T-helper 17 cell (primary cell): ENCODE measurements at regions not wholly inside any gene's neighbourhood (a gene's known extent, or its start where the extent isn't known, plus 50 kb on each side); places are given as distances from the start of the nearest gene placed in this dataset.

Experiments used
- ATAC-seq: fragments of 150-1000 bp; cut with Tn5 transposase; 2 replicates; pipeline ENCODE4 v1.10.0; 2021; ENCODE audit warnings: mild to moderate bottlenecking, moderate library complexity
- DNase-seq, 3 donors: peaks; one replicate each; pipeline versions ENCODE4 v3.0.0 to v3.0.0-alpha.2; 2020 to 2021
- H3K9me3 ChIP-seq: one replicate; pipeline ENCODE4 v1.7.0; 2013; ENCODE audit warnings: low read length, mild to moderate bottlenecking; ENCODE audit not compliant: control insufficient read depth, poor library complexity, severe bottlenecking
- H3K27ac Mint-ChIP-seq: one replicate; pipeline ENCODE4 v1.8.0; 2022; ENCODE audit warnings: mild to moderate bottlenecking, moderate library complexity, mixed read lengths
- H3K27me3 Mint-ChIP-seq: one replicate; pipeline ENCODE4 v1.8.0; 2022; ENCODE audit warnings: mixed read lengths
- H3K36me3 Mint-ChIP-seq: one replicate; pipeline ENCODE4 v1.8.0; 2022; ENCODE audit warnings: low read depth, mixed read lengths
- H3K4me1 Mint-ChIP-seq: one replicate; pipeline ENCODE4 v1.8.0; 2022; ENCODE audit warnings: mild to moderate bottlenecking, mixed read lengths
- H3K4me3 Mint-ChIP-seq: one replicate; pipeline ENCODE4 v1.8.0; 2022; ENCODE audit warnings: mild to moderate bottlenecking, moderate library complexity, mixed read lengths

DNA sequence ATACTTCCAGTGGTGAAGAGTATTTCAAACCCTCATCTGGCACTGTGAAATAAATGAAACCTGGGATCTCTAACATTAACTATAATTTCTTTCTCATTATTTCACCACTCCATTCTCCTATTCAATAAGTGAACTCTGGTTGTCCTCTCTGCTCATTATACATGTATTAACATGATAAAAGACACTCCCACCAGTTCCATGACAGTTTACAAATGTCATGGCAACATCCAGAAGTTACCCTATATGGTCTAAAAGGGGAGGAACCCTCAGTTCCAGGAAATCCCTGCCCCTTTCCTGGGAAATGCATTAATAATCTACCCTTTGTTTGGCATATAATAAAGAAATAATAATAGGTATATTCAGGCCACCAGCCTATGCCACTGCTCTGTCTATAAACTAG is 62.7 kb upstream of the BRINP3 start:
- Mint-ChIP-seq H3K4me3 (no peak overlapping the region), H3K27ac (no peak overlapping the region)

DNA sequence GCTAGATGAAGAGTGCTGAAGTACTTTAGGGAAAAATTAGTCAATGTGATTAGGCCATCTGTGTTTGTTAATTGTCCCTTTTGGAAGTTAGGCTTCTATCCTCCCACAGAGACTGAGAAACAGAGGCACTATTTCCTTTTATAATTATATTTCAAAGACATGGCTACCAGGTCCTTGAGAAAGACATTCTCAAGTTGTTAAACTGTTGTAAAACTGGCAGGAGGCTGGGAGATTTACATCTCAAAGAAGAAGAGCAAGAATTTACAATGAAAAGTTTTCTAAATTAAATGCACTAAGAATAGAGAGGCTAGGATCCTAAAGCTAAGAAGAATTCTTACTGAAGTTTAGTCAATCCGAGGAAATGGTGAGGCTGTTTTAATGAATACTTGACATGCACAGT is 74.0 kb upstream of the BRINP3 start:
- ATAC-seq (no peak), DNase-seq (no peak)
- H3K9me3 ChIP-seq: no peaks in the 10 kb centered on the region
- H3K4me1 Mint-ChIP-seq: no peaks in the 10 kb centered on the region
- no peaks in the 10 kb centered on the region for H3K36me3 Mint-ChIP-seq
- no peaks in the 10 kb centered on the region for H3K27me3 Mint-ChIP-seq
- no peak overlapping the region for H3K27ac Mint-ChIP-seq
- no peak overlapping the region for H3K4me3 Mint-ChIP-seq

More for the DNA sequence above, 62.7 kb upstream of the BRINP3 start:
- H3K9me3 ChIP-seq: no peaks in the 10 kb centered on the region
- Mint-ChIP-seq H3K4me1 (no peaks in the 10 kb centered on the region), H3K27me3 (no peaks in the 10 kb centered on the region), H3K36me3 (no peaks in the 10 kb centered on the region)
- DNase-seq (no peak), ATAC-seq (no peak)

DNA sequence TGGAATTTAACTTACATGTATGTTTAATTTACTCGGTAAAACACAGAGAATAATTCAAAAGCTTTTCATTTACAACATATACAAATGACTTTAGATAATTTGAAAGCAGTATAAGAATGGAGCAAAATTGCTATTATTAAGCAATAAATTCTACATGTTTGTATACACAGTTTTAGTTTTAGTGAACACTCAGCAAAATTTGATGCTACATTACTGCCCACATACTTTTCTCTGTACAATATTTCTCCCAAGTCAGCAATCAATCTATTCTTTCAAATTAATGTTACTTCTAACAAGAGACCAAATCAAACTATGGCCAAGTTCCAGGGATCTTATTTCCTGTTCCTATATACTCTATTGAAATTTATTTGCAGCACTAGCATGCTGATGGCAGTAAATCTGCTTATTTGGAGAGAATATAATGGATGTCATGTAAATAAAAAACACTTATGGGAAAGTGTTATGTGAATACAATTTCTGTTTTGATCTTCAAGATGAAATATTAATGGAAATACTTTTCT is 82.6 kb upstream of the BRINP3 start:
- no peaks in the 10 kb centered on the region for H3K4me1 Mint-ChIP-seq
- no peak for DNase-seq
- H3K27ac Mint-ChIP-seq: no peak overlapping the region
- H3K9me3 ChIP-seq: no peaks in the 10 kb centered on the region
- no peaks in the 10 kb centered on the region for H3K27me3 Mint-ChIP-seq
- no peak overlapping the region for H3K4me3 Mint-ChIP-seq
- no peaks in the 10 kb centered on the region for H3K36me3 Mint-ChIP-seq
- no peak for ATAC-seq

DNA sequence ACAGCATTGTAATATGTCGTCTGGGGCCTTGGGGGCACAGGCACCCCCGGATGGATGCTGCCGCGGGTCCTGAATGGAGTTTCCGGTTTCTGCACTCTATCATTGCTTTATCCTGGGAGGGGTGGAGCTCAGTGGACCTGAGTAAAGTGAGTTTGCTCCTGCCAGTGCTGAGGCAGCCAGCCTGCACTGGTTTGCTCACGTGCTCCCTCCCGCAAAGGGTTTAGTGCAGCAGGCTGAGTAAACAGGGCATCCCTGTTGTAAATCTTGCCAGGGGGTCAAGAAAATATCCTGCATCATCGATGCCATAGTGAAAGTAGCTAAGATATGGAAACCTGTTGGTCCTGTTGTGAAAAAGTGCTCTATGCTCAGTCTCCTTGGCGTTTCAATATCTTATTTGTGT is 85.6 kb upstream of the BRINP3 start:
- H3K4me3 Mint-ChIP-seq: no peak overlapping the region
- H3K27ac Mint-ChIP-seq: no peak overlapping the region
- no peaks in the 10 kb centered on the region for H3K36me3 Mint-ChIP-seq
- ATAC-seq (no peak), DNase-seq (no peak)
- H3K27me3 Mint-ChIP-seq: no peaks in the 10 kb centered on the region
- no peaks in the 10 kb centered on the region for H3K4me1 Mint-ChIP-seq
- H3K9me3 ChIP-seq: no peaks in the 10 kb centered on the region

DNA sequence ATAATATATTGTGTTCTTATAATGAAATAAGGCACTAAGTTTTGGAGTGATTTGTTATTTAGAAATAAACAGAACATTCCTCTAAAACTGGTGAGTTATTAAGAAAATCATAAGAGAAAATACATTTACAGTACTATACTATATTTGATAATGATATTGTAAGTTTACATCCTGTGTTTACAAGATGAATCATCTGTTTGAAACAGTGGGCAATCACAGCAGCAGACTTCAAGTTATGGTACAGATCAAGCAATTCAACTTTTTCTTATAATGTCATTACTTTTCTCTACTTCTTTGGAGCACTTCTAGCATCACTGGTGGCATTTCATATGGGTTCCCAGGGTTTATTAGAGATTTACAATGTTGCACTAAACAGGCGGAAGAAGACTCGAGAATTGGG is 86.5 kb upstream of the BRINP3 start:
- no peak for ATAC-seq
- Mint-ChIP-seq H3K4me1 (no peaks in the 10 kb centered on the region), H3K4me3 (no peak overlapping the region)

DNA sequence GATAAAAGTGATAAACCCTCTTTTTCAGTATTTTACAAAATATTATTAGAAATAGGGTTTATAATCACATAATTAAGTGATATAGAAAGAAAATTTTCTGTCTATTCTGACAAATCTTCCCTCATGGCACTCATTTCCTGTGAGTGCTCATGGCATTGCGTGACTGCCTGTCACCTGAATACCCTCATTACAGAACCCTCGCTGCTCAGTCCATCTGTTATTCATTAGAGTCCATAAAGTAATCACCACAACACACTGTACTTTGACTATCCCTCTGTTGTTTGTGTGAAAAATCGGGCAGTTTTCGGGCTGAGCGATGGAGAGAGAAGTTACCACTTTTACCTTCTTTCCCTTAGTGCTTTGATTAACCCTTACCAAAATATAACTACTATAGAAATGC is 100.4 kb upstream of the BRINP3 start:
- no peaks in the 10 kb centered on the region for H3K36me3 Mint-ChIP-seq
- H3K9me3 ChIP-seq: no peaks in the 10 kb centered on the region
- H3K27me3 Mint-ChIP-seq: no peaks in the 10 kb centered on the region
- DNase-seq (no peak), ATAC-seq (no peak)
- no peak overlapping the region for H3K4me3 Mint-ChIP-seq
- H3K4me1 Mint-ChIP-seq: no peaks in the 10 kb centered on the region
- H3K27ac Mint-ChIP-seq: no peak overlapping the region

More for the DNA sequence above, 86.5 kb upstream of the BRINP3 start:
- H3K36me3 Mint-ChIP-seq: no peaks in the 10 kb centered on the region
- H3K9me3 ChIP-seq: peaks cover 3% of the 10 kb centered on the region
- DNase-seq: no peak
- no peaks in the 10 kb centered on the region for H3K27me3 Mint-ChIP-seq
- H3K27ac Mint-ChIP-seq: no peak overlapping the region

DNA sequence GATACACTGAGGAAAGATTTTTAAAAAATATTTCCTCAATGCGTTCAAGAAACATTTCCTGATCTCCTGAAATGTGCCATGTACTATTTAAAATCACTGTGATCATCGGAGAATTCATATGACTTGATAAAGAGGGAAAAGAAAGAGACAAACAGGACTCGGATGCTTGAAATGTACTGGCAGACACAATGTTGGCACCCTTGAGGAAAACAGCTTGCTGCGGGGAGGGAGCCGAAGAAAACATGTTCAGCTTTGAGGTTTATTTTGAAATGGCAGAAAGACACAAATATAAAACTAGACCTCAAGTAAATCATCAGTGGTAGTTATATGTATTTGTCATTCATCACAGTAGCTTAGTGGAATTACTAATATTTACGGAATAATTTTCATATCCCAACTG is 100.9 kb upstream of the BRINP3 start:
- no peaks in the 10 kb centered on the region for H3K9me3 ChIP-seq
- Mint-ChIP-seq H3K36me3 (no peaks in the 10 kb centered on the region), H3K4me3 (no peak overlapping the region), H3K4me1 (no peaks in the 10 kb centered on the region), H3K27ac (no peak overlapping the region), H3K27me3 (no peaks in the 10 kb centered on the region)
- ATAC-seq (no peak), DNase-seq (no peak)

DNA sequence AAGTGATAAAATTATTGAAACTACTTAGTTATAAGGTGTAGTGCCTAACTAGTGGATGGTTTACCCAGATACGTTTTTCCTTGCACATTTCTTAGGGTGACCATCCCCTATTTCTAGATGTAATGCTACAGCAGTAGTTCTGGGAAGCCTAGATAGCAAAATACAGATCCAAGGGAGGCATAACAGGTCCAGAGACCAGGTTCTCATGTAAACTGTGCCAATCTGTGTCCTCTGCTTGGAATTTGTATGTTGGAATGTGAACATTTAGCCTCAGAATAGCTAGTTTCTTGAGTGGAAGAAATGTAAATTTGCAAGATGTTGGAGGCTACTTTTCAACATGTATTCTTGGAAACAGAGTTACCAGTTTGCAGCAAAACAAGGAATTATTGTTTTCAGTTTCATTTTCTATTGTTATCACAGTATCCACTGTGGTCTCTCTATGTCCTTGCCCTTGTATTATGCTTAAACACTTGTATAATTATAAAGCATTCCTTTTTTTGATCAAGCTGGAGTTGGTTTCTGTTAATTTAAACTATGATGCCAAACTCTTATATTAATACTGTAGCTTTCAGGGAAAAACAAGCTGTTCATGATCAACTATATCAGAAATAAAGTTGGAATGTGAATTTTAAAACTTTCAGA is 102.0 kb upstream of the BRINP3 start:
- ATAC-seq (no peak), DNase-seq (no peak)
- H3K9me3 ChIP-seq: no peaks in the 10 kb centered on the region
- H3K4me1 Mint-ChIP-seq: no peaks in the 10 kb centered on the region
- no peak overlapping the region for H3K4me3 Mint-ChIP-seq
- no peaks in the 10 kb centered on the region for H3K27me3 Mint-ChIP-seq
- H3K36me3 Mint-ChIP-seq: no peaks in the 10 kb centered on the region
- no peak overlapping the region for H3K27ac Mint-ChIP-seq

DNA sequence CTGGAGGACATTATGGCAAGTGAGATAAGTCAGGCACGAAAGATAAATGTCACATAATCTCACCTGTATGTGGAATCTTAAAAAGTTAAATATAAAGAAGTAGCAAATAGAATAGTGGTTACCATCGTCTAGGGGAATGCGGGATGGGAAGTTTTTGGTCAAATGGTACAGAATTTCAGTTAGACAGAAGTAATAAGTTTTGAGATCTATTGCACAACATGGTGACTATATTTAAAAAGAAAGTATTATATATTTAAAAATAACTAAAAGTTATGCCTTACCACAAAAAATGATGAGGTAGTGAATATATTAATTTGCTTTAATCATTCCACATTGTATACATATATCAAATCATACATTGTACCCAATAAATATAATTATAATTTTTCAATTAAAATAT is 106.2 kb upstream of the BRINP3 start:
- no peak overlapping the region for H3K4me3 Mint-ChIP-seq
- no peaks in the 10 kb centered on the region for H3K36me3 Mint-ChIP-seq
- ATAC-seq: no peak

DNA sequence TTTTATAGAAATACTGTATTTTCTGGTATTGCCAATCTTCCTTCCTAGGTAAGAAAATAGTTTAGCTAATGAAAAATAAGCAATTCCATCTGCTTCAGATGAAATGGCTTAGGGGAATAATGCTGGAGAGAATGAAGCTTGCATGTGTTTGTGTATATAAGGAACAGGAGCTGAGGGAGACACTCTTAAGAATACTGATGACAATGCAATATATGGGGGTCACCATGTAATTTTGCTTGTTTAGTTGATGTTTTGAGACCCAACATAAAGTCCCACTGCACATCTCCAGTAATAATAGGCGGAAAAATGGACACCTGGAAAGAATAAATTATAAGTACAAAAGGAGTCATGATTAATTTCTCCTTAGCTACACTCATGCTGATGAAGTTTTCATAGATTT is 110.8 kb upstream of the BRINP3 start:
- Mint-ChIP-seq H3K36me3 (no peaks in the 10 kb centered on the region), H3K4me3 (no peak overlapping the region), H3K4me1 (no peaks in the 10 kb centered on the region), H3K27me3 (no peaks in the 10 kb centered on the region), H3K27ac (no peak overlapping the region)
- H3K9me3 ChIP-seq: no peaks in the 10 kb centered on the region
- DNase-seq (no peak), ATAC-seq (no peak)

More for the DNA sequence above, 106.2 kb upstream of the BRINP3 start:
- Mint-ChIP-seq H3K27me3 (no peaks in the 10 kb centered on the region), H3K4me1 (no peaks in the 10 kb centered on the region), H3K27ac (no peak overlapping the region)
- no peaks in the 10 kb centered on the region for H3K9me3 ChIP-seq
- no peak for DNase-seq

DNA sequence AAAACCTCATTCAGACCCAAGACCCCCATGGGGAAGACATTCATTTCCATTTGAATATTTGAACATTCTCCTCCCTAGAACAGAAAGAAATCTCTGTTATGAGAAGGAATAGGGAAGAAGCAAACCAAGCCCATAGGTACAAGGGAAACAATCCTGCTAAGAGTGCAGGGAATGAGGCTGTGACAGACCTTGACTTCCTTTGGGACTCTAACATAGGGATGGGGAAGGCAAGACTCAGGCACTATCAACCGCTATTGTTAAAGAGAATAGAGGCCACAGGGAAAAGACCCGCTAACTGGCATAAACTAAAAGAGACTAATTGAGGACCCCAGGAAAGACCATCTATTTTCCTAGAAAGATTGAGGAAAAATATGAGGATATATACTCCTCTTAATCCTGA is 117.8 kb upstream of the BRINP3 start:
- Mint-ChIP-seq H3K27me3 (no peaks in the 10 kb centered on the region), H3K27ac (no peak overlapping the region), H3K36me3 (no peaks in the 10 kb centered on the region), H3K4me3 (no peak overlapping the region), H3K4me1 (no peaks in the 10 kb centered on the region)
- H3K9me3 ChIP-seq: no peaks in the 10 kb centered on the region
- DNase-seq (no peak), ATAC-seq (no peak)

DNA sequence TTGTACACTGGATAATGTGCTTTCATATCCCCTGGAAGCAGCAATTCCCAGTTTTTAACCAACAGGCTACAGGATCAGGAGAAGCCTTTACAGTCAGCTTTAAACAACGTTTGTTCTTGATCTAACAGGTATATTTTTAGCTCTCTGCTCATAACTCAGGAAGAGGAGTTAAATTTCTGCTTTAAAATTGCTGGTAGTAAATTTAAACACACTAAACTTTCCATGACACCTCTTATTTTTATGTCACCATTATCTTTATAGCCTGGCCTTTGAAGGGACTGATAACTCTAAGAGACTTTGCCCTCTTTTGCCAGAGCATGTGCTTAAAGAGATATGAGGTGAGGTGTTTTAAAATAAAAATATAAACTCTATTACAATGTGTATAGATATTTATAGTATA is 119.6 kb upstream of the BRINP3 start:
- H3K27me3 Mint-ChIP-seq: no peaks in the 10 kb centered on the region
- ATAC-seq (no peak), DNase-seq (no peak)
- H3K4me3 Mint-ChIP-seq: no peak overlapping the region
- no peaks in the 10 kb centered on the region for H3K36me3 Mint-ChIP-seq
- H3K4me1 Mint-ChIP-seq: no peaks in the 10 kb centered on the region
- no peak overlapping the region for H3K27ac Mint-ChIP-seq
- H3K9me3 ChIP-seq: no peaks in the 10 kb centered on the region

DNA sequence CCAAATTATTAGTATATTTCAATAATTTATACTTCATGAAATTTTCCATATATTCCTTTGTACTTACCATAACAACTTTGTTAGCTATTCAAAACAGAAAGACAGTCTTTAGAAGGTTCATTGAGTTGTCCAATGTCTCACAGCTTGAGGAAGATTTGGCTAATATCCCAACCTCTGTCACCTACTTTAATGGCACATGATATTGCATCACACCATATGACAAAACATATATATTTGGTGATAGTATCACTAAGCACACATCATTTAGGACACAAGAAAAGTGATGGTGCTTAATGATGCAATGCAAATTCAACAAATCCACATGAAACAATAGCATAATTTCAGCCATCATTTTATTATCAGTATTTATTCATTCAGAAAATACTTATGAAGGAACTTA is 122.0 kb upstream of the BRINP3 start:
- DNase-seq (no peak), ATAC-seq (no peak)
- Mint-ChIP-seq H3K27ac (no peak overlapping the region), H3K4me3 (no peak overlapping the region), H3K36me3 (no peaks in the 10 kb centered on the region), H3K4me1 (no peaks in the 10 kb centered on the region), H3K27me3 (no peaks in the 10 kb centered on the region)
- H3K9me3 ChIP-seq: no peaks in the 10 kb centered on the region

DNA sequence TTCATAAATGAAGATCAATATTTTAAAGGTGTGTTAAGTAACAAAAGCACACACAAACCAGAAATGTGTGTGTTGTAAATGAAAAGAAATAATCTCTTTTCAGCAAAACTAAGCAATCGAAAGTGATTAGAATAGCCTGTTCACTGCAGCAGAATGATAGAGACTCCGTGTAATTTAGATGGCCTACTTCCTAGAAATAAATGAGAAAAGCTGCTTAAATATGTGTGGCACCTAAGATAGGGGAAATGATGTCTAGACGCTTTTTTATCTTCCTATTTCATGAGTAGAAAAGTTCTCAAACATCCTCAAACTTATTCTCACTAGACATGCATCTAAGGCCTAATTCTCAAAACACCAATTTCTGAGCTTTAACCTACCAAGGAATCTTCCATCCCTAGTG is 124.7 kb upstream of the BRINP3 start:
- Mint-ChIP-seq H3K4me1 (no peaks in the 10 kb centered on the region), H3K36me3 (no peaks in the 10 kb centered on the region), H3K4me3 (no peak overlapping the region), H3K27me3 (no peaks in the 10 kb centered on the region), H3K27ac (no peak overlapping the region)
- no peaks in the 10 kb centered on the region for H3K9me3 ChIP-seq
- ATAC-seq (no peak), DNase-seq (no peak)
